ENCODE measurements at regions not wholly inside any gene's neighbourhood (a gene's known extent, or its start where the extent isn't known, plus 50 kb on each side); places are given as distances from the start of the nearest gene placed in this dataset.
"Not testable (repeated sequence)": the region's sequence is repeated elsewhere in the genome, so short reads cannot be mapped to it uniquely, and the experiment has no call there.

DNA sequence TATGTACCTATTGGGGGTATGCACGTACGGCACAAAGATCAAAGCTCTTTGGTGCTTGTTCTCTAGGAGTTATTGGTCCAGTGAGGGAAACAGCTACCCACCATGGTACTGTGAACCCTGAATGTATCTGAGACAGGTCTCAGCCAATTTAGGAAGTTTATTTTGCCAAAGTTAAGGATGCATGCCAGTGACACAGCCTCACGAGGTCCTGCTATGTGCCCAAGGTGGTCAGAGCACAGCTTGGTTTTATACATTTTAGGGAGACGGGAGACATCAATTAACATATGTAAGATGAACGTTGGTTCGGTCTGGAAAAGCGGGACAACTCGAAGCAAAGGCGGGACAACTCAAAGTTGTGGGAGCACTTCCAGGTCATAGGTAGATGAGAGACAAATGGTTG lies 75.8 kb downstream of the SOWAHC start:
- no peak for DNase-seq (ENCODE audit: extremely low read depth in 1 of 11, low read depth in 9 of 11, low spot score in 4 of 11)

DNA sequence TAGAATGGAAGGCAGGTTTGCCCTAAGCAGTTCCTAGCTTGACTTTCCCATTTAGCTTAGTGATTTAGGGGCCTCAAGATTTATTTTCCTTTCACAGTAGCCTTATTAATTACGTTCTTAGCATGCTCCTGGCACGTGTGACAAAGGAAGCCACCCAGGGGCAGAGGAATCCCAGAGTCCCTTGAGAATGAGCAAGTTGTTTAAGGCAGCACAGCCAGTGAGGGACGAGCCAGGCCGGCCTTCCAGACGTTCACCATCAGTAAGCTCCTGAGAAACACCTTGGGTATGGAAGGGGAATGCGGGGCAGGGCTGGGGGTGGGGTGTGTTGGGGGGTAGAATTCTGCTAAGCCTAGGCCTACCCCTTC lies 76.3 kb downstream of the SOWAHC start:
- DNase-seq (ENCODE audit: extremely low read depth in 1 of 11, low read depth in 9 of 11, low spot score in 4 of 11): no peak

DNA sequence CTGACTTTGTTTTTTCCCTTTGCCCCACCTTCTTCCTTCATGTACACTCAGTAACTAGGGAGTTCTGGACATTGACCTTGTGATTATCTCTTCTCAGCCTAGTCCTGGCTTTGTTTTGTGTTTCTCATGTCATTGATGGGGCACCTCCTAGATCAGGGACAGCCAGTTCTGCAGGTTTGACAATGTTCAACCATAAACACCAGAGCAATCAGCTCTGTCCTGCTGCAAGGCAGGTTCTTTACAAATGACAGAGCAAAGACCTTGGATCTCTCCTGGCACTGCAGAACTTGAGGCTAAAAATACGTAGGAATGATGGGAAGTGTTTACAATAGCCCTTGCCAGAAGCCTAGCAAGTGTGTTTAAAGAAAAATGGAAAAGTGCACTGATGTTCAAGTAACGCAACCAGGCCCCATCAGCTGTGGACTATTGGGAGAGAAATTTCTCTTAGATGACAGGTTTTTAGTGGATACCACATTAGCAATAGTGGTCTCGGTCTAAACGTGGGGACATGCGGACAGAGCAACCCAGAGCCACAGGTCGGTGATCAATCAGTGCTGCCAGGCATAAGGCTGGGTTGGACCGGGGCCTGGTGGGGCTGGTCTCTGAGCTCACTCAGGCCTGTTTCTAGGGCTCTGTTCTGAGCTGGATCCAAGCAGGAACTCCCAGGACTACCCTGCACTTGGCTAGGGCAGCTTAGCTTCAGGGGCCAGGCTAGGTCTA lies 76.8 kb downstream of the SOWAHC start:
- DNase-seq (ENCODE audit: extremely low read depth in 1 of 11, low read depth in 9 of 11, low spot score in 4 of 11): peak in 1 of 11 donors; percentile 54

DNA sequence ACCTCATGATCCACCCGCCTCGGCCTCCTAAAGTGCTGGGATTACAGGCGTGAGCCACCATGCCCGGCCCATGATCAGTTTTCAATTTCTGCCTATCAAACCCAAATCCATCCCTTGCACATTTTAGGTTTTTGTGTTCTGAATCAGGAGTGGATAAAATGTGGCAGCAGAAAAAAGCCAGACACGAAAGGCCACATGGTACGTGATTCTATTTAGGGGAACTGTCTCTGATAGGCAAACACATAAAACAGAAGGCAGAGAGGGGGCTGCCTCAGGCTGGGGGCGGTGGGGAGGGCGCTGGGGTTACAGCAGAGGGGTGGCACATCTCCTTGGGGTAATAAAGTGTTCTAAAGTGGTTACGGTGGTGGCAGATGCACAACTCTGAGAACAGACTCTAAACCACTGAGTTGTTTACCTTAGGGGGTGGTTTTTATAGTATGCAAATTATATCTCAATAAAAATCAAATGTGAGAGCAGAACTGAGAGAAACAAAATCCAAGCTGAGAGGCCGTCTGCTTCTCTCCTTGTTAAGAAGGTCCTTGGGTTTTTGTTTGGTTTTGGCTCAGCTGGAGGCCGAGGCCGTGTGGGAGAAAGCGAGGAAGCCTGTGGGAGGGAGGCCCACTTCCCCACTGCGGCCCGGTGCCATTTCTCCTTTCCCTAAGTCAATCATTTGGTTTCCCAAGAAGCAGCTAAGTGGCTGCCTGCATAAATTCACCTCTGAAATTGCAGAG lies 78.0 kb downstream of the SOWAHC start:
- DNase-seq (ENCODE audit: extremely low read depth in 1 of 11, low read depth in 9 of 11, low spot score in 4 of 11): no peak

DNA sequence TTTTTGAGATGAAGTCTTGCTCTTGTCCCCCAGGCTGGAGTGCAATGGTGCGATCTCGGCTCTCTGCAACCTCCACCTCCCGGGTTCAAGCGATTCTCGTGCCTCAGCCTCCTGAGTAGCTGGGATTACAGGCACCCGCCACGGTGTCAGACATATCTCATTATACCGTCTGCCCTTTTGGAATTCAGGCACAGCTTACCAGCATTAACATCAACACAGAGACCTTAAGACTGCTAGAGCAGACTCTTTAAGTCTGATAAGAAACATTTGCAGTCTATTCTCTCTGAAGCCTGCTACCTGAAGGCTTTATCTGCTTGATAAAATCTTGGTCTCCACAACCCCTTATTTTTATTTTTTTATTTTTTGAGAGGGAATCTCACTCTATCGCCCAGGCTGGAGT lies 78.7 kb downstream of the SOWAHC start:
- not testable (repeated sequence) for DNase-seq (ENCODE audit: extremely low read depth in 1 of 11, low read depth in 9 of 11, low spot score in 4 of 11)

DNA sequence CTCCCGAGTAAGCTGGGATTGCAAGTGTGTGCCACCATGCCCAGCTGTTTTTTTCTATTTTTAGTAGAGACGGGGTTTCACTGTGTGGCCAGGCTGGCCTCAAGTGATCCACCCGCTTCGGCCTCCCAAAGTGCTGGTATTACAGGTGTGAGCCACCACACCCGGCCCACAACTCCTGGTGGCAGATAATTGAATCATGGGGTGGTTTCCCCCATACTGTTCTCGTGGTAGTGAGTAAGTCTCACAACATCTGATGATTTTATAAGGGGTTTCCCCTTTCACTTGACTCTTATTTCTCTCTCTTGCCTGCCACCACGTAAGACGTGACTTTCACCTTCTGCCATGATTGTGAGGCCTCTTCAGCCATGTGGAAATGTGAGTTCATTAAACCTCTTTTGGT lies 79.1 kb downstream of the SOWAHC start:
- DNase-seq (ENCODE audit: extremely low read depth in 1 of 11, low read depth in 9 of 11, low spot score in 4 of 11): not testable (repeated sequence)

DNA sequence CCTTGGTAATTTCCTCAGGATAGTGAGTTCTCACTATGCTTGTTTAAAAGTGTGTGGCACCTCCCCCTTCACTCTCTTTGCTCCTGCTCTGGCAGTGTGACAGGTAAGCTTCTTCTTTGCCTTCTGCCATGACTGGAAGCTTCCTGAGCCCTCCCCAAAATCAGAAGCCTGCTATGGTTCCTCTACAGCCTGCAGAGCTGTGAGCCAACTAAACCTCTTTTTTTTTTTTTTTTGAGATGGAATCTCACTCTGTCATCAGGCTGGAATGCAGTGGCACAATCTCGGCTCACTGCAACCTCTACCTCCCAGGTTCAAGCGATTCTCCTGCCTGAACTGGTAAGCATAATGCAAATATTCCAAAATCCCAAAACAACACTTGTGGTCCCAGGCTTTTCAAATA lies 80.0 kb downstream of the SOWAHC start:
- no peak for DNase-seq (ENCODE audit: extremely low read depth in 1 of 11, low read depth in 9 of 11, low spot score in 4 of 11)

DNA sequence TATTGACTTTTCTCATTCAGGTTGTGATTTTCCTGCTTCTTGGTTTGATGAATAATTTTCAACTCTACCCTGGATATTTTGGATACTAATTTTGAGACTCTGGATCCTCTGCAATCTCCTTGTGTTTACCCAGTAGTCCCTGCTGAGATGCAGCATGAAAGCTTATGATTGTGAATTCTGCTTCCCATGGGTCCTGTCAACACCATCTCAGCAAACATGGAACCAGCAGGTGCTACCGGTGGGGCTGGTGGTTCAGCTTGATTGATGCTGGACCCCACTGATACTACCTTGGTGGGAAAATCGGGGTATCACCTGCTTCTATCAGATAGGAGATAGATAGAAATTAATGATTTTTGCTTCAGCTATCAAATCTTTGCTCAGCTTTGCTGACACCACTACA lies 81.1 kb downstream of the SOWAHC start:
- no peak for DNase-seq (ENCODE audit: extremely low read depth in 1 of 11, low read depth in 9 of 11, low spot score in 4 of 11)

DNA sequence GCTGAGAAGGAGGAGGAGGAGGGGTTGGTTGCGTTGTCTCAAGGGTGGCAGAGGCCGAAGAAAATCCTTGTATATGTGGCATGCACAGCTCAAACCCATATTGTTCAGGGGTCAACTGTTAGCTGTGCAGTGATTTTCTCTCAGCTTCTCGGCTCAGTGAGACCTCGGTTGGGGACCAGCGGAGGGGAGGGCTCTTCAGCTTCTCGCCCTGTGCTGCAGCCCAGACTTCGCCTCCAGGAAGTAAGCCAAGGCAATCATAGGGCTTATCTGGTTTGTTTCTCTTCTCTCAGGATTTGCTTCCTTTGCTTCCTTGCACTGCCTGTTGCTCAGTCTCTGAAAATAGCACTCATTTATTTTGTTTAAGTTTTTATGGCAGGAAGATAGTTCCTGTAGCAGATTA lies 85.5 kb downstream of the SOWAHC start:
- no peak for DNase-seq (ENCODE audit: extremely low read depth in 1 of 11, low read depth in 9 of 11, low spot score in 4 of 11)

DNA sequence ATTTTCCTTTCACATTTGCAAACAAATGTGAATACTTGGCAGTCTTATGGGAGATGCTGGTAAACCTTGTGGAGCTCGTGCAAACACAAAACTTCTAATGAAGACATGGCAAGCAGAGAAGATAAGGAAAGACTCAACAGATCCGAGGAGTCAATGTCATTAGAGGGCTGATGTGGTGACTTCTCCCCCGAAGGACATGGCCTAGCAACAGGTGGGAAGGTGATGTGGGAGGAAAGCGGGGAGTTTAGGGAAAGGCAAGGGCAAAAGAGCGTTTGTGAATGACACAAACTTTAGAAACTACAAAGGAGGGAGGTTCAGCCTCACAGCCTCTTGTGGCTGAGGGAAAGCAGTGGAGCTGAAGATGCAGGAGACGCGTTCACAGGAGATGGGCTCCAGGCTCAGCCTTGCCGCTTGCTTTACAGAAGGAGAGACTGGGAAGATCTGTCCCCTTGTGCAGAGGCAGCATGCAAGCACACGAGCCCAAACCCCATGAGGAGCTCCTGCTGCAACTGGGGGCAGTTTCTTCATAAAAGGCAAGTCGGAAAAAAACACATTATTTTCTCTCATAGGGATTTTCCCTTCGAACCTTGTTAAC lies 86.6 kb downstream of the SOWAHC start:
- no peak for DNase-seq (ENCODE audit: extremely low read depth in 1 of 11, low read depth in 9 of 11, low spot score in 4 of 11)

DNA sequence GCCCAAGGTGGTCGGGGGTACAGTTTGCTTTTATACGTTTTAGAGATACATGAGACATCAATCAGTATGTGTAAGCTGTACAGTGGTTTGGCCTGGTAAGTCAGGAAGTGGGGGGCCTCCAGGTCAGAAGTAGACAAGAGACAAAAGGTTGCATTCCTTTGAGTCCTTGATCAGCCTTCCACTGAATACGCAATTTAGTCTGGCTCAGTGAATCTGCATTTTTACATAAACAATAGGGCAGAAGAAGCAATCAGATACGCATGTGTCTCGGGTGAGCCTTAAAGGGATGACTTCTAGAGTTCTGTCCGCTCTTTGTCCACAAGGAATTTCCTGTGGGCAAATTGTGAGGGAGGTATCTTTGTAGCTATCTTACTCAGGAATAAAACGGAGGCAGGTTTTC lies 87.2 kb downstream of the SOWAHC start:
- no peak for DNase-seq (ENCODE audit: extremely low read depth in 1 of 11, low read depth in 9 of 11, low spot score in 4 of 11)

DNA sequence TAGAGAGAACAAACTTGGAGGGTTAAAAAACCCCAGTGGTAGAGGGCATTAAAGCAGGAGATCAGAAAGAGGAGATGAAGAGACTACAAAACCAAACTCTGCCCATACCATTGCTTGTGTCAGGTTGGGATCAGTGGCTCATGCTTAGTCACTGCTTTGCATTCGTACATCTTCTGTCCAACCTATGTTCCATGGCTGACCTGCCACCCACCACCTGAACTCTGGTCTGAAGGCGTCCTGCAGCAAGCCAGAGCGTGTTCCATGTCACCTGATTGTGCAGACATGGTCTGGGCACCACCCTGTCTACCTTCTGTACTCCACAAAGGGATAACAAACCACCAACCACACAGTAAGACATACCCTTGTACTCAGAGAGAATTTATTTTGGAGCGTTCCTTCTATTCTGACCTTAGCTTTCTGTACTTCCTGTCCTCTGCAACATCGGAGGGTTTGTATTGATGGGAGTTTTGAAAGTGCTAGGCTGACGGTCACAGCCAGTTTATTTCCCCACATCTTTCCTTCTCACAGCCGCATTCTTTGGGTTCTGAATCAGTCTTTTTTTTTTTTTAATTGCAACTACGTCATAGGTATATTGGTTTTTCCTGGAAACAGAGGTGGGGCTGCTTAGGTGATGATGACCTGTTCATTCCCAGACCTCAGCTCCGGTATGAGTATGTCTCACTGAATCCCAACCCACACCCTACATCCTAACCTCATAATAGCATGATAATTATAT lies 88.3 kb downstream of the SOWAHC start:
- no peak for DNase-seq (ENCODE audit: extremely low read depth in 1 of 11, low read depth in 9 of 11, low spot score in 4 of 11)

DNA sequence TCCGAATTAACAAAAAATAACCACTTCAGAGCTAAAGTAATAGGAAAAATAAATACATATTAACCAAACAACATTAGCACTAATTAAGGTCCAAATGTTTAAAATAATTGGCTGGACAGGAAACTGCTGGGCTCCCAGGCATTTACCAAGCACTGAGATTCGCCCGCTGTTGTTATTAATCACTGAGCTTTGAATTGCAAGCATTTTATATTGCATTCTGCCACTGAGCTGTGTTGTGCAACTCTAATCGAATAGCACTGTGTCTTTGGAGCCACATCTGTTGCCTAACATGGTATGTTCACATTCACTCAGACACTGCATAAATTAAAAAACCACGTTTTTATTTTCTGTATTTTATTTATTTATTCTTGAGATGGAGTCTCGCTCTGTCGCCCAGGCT lies 88.9 kb downstream of the SOWAHC start:
- no peak for DNase-seq (ENCODE audit: extremely low read depth in 1 of 11, low read depth in 9 of 11, low spot score in 4 of 11)

DNA sequence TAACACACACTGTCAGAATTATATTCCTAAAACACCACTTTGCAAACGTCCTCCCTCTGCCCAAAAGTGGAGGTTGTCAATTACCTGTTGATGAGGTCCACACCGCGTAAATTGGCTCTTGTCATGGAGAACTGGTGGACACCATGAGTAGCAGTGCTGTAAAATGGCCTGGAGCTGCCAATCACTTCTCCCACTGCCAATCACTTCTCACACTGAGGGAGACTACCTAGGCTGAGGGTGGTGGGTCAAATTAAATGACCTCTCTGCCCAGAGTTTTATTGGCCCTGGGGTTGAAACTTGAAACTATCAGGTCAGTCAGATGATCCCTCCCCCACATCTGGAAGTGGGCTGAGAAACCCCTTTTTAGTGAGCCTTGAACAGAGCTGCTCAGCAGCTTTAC lies 89.6 kb downstream of the SOWAHC start:
- DNase-seq (ENCODE audit: extremely low read depth in 1 of 11, low read depth in 9 of 11, low spot score in 4 of 11): no peak

DNA sequence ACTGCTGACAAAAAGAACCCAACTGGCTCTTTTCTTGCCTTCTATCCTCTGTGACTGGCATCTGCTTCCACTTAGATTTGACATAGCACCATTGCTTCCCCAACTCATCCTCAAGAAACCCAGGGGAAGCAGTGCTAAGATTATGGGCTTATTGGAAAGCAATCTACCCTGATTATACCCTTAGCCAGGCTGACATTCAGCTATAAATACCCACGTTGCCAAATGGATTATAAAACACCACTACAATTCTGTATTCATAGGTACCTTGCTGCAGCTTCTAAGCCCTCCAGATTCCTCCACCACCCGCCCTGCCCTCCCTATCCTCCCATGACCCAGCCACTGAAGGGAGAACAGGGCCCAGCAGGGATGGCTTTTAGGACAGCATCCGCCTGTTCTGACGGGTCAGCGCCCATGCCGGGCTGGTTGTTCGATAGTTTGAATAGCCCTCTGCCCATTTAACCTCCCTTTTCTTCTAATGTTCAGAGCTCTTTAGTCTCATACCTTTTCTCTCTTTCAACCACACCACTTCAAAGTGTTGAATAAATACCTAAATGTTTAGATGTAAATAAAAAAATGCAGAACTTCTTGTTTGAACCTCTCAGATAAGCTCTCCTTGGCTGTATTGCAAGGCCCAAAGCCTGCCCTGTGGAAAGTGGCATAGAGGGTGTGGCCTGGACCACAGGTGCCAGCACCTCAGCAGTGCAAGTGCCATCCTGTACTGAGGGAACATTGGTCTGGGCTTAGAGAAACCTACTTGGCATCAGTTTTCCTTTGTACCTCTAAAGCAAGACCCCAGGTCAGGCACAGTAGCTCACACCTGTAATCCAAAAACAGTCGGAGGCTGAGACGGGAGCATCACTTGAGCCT lies 86.6 kb upstream of the RGPD5 start:
- DNase-seq (ENCODE audit: extremely low read depth in 1 of 11, low read depth in 9 of 11, low spot score in 4 of 11): no peak

DNA sequence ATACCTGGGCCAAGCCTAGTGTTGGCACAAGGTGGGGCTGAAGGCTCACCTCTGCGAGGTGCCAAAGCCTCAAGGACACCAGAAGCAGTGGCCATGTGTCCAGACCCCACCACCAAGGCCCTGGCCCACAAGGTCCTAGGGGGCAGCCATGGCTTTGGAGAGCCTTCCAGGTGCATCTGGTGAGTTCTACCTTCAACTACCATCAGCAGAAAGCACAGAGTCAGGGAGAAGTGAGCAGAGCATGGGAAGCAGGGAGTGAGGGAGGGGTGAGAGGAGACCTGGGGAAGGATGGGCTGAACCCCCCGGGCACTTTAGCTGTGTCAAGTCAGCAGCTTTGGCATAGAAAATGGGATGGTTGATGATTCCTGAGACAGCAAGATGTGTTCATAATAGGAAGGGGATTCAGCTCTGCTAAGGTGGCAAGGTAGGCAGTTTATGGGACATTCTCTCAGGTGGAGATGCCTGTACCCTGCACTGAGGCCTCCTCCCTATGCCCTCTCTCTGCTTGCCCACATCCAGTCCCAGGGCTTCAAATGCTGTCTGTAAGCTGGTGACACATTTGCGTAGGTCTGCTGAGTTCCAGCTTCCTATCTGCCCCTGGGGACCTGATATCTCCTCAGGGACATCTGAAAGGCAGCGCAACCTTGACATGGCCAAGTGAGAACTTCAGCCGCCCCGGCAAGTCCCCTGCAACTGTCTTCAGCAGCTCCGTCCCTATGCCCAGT lies 83.4 kb upstream of the RGPD5 start:
- no peak for DNase-seq (ENCODE audit: extremely low read depth in 1 of 11, low read depth in 9 of 11, low spot score in 4 of 11)

DNA sequence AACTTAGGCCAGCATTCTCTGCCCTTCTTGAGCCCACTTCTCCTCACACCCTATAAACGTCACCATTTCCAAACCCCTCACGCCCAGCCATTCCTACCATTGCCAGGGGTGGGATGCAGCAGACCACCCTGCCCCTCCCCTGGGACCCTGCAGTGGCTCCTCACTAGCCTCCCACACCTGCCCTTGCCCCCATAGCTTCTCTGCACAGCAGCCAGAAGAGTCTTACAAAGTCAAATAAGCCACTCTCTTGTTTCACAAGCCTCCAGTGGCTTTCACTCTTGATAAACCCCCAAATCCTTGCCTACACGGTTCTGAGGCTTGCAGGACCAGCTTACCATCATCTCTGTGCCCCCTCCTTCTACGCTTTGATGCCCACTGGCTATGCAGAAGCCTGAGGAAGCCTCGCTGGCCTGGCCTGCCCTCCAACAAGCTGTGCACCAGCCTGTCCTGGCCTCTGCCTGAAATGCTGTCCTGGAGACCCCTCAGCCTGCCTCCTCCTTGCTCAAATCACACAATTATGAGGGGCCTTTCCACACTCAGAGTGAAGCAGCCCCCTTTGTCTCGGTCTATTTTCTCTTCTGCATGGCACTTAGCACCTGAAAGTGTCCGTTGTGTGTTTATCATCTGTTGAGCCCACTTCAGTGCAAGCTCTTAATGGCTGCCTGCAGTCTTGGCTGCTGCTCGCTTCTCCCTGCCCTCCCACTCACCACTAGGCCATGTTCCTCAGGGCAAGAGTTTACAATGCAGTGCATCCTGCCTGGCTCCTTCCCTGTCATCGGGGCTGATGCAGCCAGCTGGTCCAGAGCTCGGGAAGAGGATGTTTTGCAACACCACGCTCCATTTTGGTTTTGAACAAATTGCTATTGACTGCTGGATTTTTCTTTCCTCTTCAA lies 82.6 kb upstream of the RGPD5 start:
- no peak for DNase-seq (ENCODE audit: extremely low read depth in 1 of 11, low read depth in 9 of 11, low spot score in 4 of 11)

DNA sequence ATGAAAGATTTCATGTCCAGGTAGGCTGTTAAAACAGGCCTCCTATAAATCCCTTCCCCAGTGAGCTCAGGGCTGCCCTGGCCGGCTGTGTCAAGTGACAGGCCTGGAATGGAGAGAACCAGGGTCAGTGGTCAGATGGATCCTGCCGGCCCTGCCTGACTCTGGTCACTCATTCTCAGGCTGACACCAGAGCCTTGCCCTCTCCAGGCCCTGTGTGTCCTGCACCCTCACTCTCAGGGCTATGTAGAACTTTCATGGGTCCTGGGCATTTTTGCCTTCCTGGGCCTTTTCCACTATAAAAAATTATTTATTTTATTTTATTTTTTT lies 82.0 kb upstream of the RGPD5 start:
- DNase-seq (ENCODE audit: extremely low read depth in 1 of 11, low read depth in 9 of 11, low spot score in 4 of 11): no peak

All from renal cortex interstitium (tissue), 11 donors.